ENCODE measurements at regions not wholly inside any gene's neighbourhood (a gene's known extent, or its start where the extent isn't known, plus 50 kb on each side); places are given as distances from the start of the nearest gene placed in this dataset.
"Not testable (repeated sequence)": the region's sequence is repeated elsewhere in the genome, so short reads cannot be mapped to it uniquely, and the experiment has no call there.

GRCh38 chr5:86465052-86465838 lies 152.5 kb upstream of the COX7C start:
- POLR2A ChIA-PET, result no interaction called here
- no peak for ATAC-seq
- intact Hi-C loops (cut with micrococcal nuclease; ENCODE audit: unreplicated experiment) (no loop called here), in situ Hi-C loops (cut with HindIII; ENCODE audit: low pct_unique_long_range_greater_than_20kb, low sequenced_read_pairs) (no loop called here)
- Histone ChIP-seq H3K27ac (ENCODE audit: low read length) (no peak overlapping the region), H3K4me1 (ENCODE audit: control insufficient read depth, insufficient read depth, low read length) (no peaks in the 10 kb centered on the region), H3K4me3 (ENCODE audit: low read depth in 2 of 2, low read length in 2 of 2) (no peak overlapping the region), H3K36me3 (ENCODE audit: control insufficient read depth, insufficient read depth, low read length) (no peaks in the 10 kb centered on the region), H3K27me3 (ENCODE audit: control insufficient read depth, insufficient read depth, low read length) (no peaks in the 10 kb centered on the region), H3K9me3 (ENCODE audit: control insufficient read depth, insufficient read depth, low read depth, low read length) (peaks cover 6% of the 10 kb centered on the region)
- DNase-seq (ENCODE audit: low read depth, low spot score), result no peak
- BruUV-seq (replicated peaks), result no TSS peak
- TF ChIP-seq REST (IDR thresholded peaks at IDR 0.05; ENCODE audit: insufficient read depth in 1 of 2, low read depth in 2 of 2, low read length in 1 of 2) (no peak), TCF7L2 (IDR thresholded peaks at IDR 0.05; ENCODE audit: low read depth, low read length) (no peak), POLR2AphosphoS5 (IDR thresholded peaks at IDR 0.05; ENCODE audit: low read depth, low read length) (no peak), SIN3A (IDR thresholded peaks at IDR 0.05; ENCODE audit: borderline replicate concordance, insufficient read depth, low read depth, low read length) (no peak)
- TF ChIP-seq, protein P1, sequence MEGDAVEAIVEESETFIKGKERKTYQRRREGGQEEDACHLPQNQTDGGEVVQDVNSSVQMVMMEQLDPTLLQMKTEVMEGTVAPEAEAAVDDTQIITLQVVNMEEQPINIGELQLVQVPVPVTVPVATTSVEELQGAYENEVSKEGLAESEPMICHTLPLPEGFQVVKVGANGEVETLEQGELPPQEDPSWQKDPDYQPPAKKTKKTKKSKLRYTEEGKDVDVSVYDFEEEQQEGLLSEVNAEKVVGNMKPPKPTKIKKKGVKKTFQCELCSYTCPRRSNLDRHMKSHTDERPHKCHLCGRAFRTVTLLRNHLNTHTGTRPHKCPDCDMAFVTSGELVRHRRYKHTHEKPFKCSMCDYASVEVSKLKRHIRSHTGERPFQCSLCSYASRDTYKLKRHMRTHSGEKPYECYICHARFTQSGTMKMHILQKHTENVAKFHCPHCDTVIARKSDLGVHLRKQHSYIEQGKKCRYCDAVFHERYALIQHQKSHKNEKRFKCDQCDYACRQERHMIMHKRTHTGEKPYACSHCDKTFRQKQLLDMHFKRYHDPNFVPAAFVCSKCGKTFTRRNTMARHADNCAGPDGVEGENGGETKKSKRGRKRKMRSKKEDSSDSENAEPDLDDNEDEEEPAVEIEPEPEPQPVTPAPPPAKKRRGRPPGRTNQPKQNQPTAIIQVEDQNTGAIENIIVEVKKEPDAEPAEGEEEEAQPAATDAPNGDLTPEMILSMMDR (IDR thresholded peaks at IDR 0.05), result no peak
- CTCF ChIA-PET, result no interaction called here

GRCh38 chr5:86466721-86467120 lies 151.0 kb upstream of the COX7C start:
- POLR2A ChIA-PET; ATAC-seq; in situ Hi-C loops (cut with HindIII; ENCODE audit: low pct_unique_long_range_greater_than_20kb, low sequenced_read_pairs): not testable (repeated sequence)

GRCh38 chr5:86482008-86482407 lies 135.7 kb upstream of the COX7C start:
- H3K9me3 ChIP-seq (ENCODE audit: control insufficient read depth, insufficient read depth, low read depth, low read length), result no peaks in the 10 kb centered on the region
- intact Hi-C loops (cut with micrococcal nuclease; ENCODE audit: unreplicated experiment), result no loop called here
- BruUV-seq (replicated peaks), result no TSS peak
- no peaks in the 10 kb centered on the region for H3K36me3 ChIP-seq (ENCODE audit: control insufficient read depth, insufficient read depth, low read length)
- ATAC-seq (no peak), DNase-seq (ENCODE audit: low read depth, low spot score) (no peak)
- H3K27ac ChIP-seq (ENCODE audit: low read length), result no peak overlapping the region
- no peaks in the 10 kb centered on the region for H3K4me1 ChIP-seq (ENCODE audit: control insufficient read depth, insufficient read depth, low read length)
- H3K4me3 ChIP-seq (ENCODE audit: low read depth in 2 of 2, low read length in 2 of 2), result no peak overlapping the region
- H3K27me3 ChIP-seq (ENCODE audit: control insufficient read depth, insufficient read depth, low read length), result no peaks in the 10 kb centered on the region
- ChIA-PET POLR2A (no interaction called here), CTCF (no interaction called here)
- TF ChIP-seq TCF7L2 (IDR thresholded peaks at IDR 0.05; ENCODE audit: low read depth, low read length), result no peak
- no peak for TF ChIP-seq REST (IDR thresholded peaks at IDR 0.05; ENCODE audit: insufficient read depth in 1 of 2, low read depth in 2 of 2, low read length in 1 of 2)
- TF ChIP-seq, protein P1 (IDR thresholded peaks at IDR 0.05), result no peak
- no peak for TF ChIP-seq POLR2AphosphoS5 (IDR thresholded peaks at IDR 0.05; ENCODE audit: low read depth, low read length)
- TF ChIP-seq SIN3A (IDR thresholded peaks at IDR 0.05; ENCODE audit: borderline replicate concordance, insufficient read depth, low read depth, low read length), result no peak
- in situ Hi-C loops (cut with HindIII; ENCODE audit: low pct_unique_long_range_greater_than_20kb, low sequenced_read_pairs), result no loop called here

More at GRCh38 chr5:86466721-86467120, 151.0 kb upstream of the COX7C start:
- H3K27me3 ChIP-seq (ENCODE audit: control insufficient read depth, insufficient read depth, low read length); H3K9me3 ChIP-seq (ENCODE audit: control insufficient read depth, insufficient read depth, low read depth, low read length); intact Hi-C loops (cut with micrococcal nuclease; ENCODE audit: unreplicated experiment); DNase-seq (ENCODE audit: low read depth, low spot score); H3K4me1 ChIP-seq (ENCODE audit: control insufficient read depth, insufficient read depth, low read length); BruUV-seq (replicated peaks); CTCF ChIA-PET; H3K4me3 ChIP-seq (ENCODE audit: low read depth in 2 of 2, low read length in 2 of 2); H3K27ac ChIP-seq (ENCODE audit: low read length); H3K36me3 ChIP-seq (ENCODE audit: control insufficient read depth, insufficient read depth, low read length): not testable (repeated sequence)

All from Panc1 (cell line).